ENCODE measurements at regions not wholly inside any gene's neighbourhood (a gene's known extent, or its start where the extent isn't known, plus 50 kb on each side); places are given as distances from the start of the nearest gene placed in this dataset.

DNA sequence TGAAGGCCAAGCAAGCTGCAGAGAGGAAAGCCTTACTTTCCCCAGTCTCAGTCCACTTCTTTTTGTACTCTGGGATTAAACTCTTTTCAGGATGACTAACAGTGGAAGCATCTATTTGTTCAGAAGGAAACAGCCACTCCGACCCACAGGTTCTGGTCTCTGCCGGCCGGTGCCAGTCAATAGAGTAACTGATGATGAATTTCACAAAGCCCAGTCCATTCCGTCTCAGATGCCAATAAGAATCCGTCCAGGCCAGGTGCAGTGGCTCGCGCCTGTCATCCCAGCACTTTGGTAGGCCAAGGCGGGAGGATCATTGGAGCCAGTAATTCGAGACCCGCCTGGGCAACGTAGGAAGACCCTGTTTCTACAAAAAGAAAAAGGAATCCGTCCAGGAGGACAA lies 58.5 kb upstream of the HELT start:
- TF ChIP-seq, protein P1, sequence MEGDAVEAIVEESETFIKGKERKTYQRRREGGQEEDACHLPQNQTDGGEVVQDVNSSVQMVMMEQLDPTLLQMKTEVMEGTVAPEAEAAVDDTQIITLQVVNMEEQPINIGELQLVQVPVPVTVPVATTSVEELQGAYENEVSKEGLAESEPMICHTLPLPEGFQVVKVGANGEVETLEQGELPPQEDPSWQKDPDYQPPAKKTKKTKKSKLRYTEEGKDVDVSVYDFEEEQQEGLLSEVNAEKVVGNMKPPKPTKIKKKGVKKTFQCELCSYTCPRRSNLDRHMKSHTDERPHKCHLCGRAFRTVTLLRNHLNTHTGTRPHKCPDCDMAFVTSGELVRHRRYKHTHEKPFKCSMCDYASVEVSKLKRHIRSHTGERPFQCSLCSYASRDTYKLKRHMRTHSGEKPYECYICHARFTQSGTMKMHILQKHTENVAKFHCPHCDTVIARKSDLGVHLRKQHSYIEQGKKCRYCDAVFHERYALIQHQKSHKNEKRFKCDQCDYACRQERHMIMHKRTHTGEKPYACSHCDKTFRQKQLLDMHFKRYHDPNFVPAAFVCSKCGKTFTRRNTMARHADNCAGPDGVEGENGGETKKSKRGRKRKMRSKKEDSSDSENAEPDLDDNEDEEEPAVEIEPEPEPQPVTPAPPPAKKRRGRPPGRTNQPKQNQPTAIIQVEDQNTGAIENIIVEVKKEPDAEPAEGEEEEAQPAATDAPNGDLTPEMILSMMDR (IDR thresholded peaks at IDR 0.05) = no peak
- TF ChIP-seq RAD21 (IDR thresholded peaks at IDR 0.05; ENCODE audit: low read length) (no peak), TAF1 (IDR thresholded peaks at IDR 0.05; ENCODE audit: borderline replicate concordance, low read depth, low read length) (no peak), USF2 (IDR thresholded peaks at IDR 0.05; ENCODE audit: borderline replicate concordance, low read depth, low read length) (no peak), EP300 (IDR thresholded peaks at IDR 0.05; ENCODE audit: borderline replicate concordance in 1 of 2, low read depth in 1 of 2, low read length in 1 of 2) (no peak), EZH2phosphoT487 (IDR thresholded peaks at IDR 0.05; ENCODE audit: borderline replicate concordance, low read depth) (no peak), MAX (IDR thresholded peaks at IDR 0.05; ENCODE audit: low read depth) (no peak)
- TF ChIP-seq, protein P2, sequence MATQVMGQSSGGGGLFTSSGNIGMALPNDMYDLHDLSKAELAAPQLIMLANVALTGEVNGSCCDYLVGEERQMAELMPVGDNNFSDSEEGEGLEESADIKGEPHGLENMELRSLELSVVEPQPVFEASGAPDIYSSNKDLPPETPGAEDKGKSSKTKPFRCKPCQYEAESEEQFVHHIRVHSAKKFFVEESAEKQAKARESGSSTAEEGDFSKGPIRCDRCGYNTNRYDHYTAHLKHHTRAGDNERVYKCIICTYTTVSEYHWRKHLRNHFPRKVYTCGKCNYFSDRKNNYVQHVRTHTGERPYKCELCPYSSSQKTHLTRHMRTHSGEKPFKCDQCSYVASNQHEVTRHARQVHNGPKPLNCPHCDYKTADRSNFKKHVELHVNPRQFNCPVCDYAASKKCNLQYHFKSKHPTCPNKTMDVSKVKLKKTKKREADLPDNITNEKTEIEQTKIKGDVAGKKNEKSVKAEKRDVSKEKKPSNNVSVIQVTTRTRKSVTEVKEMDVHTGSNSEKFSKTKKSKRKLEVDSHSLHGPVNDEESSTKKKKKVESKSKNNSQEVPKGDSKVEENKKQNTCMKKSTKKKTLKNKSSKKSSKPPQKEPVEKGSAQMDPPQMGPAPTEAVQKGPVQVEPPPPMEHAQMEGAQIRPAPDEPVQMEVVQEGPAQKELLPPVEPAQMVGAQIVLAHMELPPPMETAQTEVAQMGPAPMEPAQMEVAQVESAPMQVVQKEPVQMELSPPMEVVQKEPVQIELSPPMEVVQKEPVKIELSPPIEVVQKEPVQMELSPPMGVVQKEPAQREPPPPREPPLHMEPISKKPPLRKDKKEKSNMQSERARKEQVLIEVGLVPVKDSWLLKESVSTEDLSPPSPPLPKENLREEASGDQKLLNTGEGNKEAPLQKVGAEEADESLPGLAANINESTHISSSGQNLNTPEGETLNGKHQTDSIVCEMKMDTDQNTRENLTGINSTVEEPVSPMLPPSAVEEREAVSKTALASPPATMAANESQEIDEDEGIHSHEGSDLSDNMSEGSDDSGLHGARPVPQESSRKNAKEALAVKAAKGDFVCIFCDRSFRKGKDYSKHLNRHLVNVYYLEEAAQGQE (IDR thresholded peaks at IDR 0.05; ENCODE audit: low read depth, low read length) = no peak

Data from SK-N-SH (cell line).